DMS114 treated with DMSO at 0.1 percent for 48 hours (cell line): ENCODE measurements at regions not wholly inside any gene's neighbourhood (a gene's known extent, or its start where the extent isn't known, plus 50 kb on each side); places are given as distances from the start of the nearest gene placed in this dataset.
"Not testable (repeated sequence)": the region's sequence is repeated elsewhere in the genome, so short reads cannot be mapped to it uniquely, and the experiment has no call there.

Experiments
- DNase-seq: peaks from one replicate; lab custom pipeline; 2025; ENCODE audit not compliant: unreplicated experiment; lab: John Stamatoyannopoulos, UW

DNA sequence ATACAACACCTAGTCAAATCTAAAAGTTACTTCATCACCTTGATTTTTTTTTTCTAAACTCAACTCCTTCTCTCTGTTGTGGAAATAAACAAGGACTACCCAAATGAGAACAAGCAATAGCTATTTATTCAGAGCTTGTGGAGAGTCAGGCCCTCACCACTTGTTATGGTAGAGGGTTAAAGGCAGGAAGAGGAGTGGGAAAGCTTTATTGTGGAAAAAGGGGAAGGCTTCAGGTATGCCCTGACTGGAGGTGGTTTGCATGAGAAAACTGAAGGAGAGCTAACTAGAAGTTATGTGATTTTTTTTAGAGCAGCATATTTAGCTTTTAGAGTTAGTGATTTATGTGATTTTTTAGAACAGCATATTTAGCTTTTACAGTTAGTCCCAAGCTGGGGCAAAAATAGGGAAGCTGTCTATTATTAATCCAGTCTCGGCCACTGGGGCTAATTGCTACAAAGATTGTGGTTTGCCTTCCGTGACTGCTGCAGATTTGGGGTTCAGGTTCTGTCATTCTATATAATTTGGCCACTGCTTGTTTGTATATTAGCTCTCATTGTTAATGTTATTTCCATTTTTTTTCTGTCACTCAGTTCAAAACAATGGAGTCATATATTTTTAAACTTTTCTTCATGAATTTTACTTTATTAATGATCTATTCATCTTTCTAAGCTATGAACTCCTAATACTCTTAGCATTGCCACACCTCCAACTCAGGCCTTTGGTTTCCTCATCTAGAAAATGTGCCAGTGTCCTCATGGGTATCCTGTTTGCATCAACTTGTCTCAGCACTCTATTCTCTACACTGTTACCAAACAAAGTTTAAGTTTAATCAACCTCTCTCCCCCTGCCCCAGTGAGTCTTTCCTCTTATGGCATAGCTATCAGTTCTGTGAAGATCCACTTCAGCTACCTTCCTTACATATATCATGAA, 713.0 kb downstream of the BRINP3 start:
- DNase-seq, result no peak

DNA sequence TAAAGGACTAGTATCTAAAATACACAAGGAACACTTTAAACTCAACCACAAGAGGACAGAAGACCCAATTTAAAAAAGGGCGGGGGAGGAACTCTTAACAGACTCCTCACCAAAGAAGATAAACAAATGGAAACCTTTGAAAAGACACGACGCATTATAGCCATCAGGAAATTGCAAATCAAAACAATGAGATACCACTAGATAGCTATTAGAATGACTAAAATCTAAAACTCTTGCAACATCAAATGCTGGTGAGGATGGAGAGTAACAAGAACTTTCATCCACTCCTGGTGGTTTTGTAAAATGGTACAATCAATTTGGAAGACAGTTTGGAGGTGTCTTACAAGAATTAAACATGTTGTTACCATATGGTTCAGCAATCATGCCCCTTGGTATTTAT, 708.2 kb downstream of the BRINP3 start:
- no peak for DNase-seq

DNA sequence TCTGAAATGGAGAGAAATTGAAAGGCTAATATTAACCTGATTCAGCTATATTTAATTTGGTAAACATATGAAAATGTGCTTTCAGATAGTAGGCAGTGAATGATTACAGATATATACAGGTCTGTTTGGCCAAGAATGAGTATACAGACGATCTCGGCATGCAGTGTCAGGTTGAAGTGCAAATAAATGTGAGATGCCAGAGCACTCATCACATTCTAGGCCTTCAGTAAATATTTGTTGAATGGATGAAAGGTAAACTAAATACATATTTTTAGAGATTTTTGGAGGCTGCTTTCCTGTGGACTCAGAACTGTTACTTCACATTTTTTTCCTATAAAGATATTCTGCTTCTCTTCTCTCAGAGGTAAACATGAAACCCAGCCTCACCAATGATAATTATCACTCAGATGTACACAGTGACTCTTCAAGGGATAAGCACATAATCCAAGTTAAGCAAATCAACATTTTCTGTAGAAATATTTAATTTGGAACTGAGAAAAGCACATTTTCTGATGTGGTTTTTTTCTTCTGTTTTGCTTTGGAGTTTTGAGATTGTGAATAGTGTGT, 702.9 kb downstream of the BRINP3 start:
- DNase-seq, result no peak

DNA sequence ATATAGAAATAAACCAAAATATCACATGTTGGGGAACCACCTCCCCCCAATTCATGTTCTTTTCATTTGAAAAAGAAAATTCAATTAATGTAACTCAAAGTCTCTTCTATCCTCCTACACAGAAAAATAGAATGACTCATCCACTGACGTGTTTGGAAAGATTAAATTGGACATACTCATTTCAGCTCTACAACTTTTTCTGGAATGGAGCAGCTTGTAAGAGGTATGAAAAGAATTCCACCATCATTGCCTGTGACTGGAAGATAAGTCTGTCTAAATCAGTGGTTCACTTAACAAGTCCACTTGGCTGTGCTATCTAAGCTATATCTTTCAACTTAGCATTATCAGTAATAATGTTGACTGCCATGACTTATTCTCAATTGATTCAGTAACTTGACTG, 702.3 kb downstream of the BRINP3 start:
- DNase-seq, result no peak

DNA sequence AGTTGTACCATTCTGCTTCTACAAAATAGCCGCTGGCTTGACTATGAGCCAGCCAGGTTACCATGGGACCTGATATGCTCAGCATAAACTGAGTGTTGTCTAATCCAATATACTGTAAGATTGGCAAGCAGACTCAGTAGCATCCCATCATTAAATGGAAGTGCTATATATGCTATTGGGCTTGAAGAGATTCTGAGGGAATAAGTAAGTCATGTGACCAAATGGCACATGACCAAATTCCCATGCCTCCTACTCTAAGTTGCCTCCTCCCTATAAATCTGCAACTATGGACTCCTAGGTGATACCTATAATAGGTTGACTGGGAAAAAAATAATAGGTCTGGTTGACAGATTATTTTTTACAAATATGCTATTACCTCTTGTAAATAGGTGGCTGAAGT, 698.6 kb downstream of the BRINP3 start:
- no peak for DNase-seq

DNA sequence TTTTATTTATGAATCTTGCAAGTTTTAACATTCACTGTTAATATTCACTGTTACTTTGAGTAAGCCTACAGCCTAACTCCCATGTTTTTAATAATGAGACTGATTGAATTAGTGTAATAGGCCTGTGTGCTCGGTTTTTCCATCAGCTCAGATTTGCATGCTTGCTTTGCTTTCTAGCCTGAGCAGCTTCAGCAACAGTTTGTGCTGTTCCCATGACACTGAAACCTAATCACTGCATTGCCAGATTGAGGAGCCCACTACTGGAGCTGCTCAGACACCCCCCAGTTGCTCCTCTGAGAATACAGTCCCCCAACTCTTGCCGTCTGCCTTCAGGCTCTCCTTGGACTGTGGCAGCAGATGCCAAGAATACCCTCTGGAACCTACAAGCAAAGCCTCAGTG, 695.4 kb downstream of the BRINP3 start:
- no peak for DNase-seq

DNA sequence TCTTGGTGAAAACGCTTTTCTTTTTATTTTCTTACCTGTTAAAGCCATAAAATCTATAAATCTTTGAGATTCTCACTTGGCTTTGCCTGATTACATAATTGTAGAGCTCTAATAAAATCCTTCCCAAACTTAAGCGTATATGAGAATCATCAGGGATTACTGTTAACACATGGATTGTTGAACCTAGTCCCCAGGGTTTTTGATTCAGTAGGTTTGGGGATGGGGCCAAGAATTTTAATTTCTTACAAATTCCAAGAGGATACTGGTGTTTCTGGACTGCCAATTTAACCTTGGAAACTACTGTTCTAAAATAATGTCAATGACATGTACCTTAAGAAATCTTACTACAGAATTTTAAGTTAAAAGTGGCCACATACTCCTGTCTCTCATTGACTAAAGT, 694.2 kb downstream of the BRINP3 start:
- no peak for DNase-seq

DNA sequence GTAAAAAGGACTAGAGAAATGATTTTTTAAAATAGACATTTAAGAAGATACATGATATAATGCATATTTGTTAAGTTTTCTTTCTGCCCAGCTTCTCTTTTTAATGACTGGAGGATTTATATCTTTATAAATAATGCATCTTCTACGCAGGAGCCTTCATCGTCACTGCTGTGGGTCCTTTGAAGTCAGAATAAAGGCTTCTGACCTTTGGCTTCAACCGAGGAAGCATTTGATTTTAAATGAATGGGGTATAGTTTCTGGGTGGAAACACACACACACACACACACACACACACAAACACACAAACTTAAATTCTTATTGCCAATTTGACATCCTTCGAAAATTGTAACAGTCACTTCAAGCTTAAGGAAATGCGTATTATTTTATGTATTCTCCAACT, 690.9 kb downstream of the BRINP3 start:
- no peak for DNase-seq

DNA sequence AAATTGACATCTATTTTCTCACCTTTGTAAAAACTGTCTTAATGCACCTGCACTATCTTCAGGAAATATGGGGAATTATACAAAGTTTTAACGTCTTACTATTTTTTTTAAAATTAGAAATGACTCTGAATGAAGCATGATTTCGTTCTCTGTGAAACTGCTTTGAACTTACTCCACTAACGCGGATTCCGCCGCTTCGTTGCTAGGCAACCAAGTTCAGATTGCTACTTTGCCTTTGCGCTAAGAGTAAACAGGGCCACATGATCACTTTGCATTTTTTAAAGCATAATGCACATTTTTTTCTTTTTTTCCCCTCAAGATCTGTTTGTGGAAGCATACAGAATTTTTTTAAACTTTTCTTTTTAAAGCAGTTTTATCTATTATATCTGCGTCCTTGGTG, 690.5 kb downstream of the BRINP3 start:
- no peak for DNase-seq

DNA sequence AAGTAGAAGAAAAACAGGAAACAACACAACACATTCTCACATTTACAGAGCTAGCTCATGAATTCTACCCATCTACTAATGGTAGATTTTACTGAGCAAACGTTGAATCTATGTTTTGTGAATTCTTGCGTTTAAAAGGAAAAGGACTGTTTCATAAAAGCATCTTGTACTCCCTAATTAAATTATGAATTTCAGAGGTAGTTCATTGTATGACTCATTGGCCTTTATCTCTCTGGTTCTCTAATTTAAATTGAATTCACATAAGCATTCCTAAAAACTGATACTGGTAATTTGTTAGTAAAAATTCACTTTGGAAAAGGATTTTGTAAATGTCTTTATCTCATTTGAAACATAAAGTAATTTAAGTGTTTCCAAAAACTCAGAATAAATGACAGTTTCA, 687.3 kb downstream of the BRINP3 start:
- no peak for DNase-seq

DNA sequence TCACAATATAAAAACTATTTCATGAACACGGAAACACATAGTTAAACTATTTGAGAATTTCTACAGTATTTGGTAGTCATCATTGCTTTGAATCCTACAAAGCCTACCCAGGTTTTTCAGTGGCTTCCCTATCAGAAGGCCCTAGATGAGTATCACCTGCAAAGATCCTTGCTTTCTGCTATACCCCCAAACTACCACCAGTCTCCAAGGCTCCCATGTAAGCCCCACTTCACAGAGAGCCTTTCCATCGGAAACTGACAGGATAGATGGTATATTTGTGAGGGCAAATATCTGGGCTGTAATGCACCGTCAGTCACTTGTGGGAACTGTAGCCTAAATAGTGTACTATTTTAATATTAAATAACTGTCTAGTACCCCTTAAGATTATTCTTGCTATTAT, 674.3 kb downstream of the BRINP3 start:
- no peak for DNase-seq

DNA sequence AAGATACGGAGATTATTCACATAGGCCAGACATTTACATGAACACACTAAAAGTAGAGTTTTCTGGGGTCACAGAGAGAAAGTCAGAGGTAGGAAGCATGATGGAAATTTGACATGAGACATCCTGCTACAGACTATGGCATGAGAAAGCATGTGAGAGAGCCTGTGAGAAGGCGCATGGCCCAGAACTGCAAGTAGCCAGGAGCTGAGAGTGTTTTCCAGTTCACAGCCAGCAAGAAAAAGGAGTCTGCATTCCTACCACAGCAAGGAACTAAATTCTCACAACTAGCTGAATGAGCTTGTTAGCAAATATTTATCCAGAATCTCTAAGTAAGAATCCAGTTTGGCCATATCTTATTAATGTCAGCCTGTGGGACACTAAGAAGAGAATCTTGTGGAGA, 673.3 kb downstream of the BRINP3 start:
- no peak for DNase-seq

DNA sequence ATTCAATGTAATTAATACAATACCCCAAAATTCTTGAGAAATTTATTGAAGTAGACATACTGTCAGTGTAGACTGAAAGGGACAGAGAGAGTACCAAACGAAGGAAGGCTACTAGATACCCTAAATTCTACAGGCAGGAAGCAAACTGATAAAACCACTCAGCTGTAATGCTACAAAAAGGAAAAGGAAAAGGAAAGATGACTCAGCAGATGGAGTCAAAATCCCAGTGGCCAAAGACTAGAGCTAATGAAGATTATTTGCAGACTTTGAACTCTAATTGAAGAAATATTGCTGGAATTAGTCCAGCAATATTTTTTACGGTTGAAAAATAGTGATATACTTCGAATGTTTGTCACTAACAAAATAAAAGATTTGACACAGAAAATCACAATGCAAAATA, 671.9 kb downstream of the BRINP3 start:
- no peak for DNase-seq

DNA sequence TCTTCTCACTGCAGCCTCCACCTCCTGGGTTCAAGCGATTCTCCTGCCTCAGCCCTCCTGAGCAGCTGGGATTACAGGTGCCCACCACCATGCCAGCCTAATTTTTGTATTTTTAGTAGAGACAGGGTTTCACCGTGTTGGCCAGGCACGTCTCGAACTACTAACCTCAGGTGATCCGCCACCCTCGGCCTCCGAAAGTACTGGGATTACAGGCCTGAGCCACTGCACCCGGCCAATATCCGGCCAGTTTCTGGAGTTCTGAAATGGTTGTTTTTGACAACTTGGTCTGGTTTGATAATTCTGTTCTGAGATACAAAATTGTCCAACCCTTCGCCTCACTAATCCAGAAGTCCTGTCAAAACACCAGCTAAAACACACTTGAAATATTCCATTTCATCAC, 667.0 kb downstream of the BRINP3 start:
- DNase-seq, result not testable (repeated sequence)

DNA sequence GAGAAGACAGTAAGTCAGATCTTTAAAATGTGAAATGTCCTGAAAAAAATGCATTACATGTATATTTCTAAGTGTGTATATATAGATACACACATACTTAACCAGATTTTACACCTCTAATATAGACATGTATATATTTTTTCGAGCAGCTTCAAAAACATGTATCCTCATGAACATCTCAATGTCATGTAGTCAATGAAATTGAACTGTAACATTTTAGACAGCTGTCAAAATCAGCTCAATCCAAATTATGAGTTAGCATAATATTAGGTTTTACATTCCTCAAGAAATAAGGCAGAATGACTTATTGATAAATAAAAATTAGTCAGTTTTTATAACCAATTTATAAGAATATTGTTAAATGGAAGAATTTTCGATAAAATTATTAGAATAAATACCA, 665.7 kb downstream of the BRINP3 start:
- DNase-seq, result no peak

DNA sequence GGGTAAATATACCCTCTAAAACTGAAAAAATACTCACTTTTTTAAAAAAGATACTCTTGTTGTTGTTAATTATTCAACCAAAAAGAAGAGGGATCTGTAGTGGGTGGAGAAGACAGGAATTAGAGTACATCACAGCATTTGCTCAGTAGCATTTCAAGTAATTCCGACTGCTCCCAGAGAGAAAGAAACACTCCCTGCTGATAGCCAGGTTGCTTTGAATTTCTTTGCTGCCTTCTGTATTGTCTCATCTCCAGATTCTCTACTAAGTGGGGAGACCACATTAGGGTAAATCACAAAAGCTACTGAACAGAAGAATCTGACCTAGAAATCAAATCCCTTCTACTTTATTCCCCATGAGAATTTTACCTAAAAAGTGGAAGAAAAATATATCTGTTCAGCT, 661.1 kb downstream of the BRINP3 start:
- no peak for DNase-seq

DNA sequence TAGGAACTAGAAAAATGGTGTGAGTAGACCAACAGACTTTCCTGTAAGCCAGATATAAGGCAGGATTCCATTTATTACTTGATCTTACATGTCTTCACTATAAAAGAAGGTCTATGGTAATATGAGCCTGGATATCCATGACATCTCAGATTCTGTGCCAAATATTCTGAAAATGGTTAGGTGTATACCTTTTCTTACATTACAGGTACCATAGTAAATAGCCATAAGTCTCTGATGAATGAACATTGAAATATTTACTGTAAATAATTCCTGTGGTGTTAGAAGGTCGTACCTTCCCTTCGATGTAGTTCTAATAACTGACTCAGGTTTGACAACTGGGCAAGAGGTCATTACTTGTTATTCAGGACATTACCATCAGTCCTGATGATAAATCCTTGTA, 657.9 kb downstream of the BRINP3 start:
- DNase-seq, result no peak

DNA sequence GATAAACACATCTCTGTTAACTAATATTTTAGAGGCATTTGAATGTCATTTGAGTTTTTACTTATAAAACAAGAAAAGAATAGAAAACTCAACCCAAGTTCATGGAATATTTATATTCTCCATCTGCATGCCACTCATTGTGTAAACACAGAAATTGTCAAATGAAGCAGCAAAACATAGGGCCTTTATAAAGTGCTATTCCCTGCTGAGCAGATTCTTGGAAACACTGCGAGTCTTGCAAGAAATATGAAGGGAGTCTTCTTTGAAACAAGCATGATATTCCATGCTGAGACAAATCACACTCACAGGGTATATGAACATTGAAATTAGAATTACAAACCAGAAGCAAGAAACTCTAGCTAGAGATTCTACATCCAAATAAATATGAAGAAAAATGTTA, 655.8 kb downstream of the BRINP3 start:
- no peak for DNase-seq

DNA sequence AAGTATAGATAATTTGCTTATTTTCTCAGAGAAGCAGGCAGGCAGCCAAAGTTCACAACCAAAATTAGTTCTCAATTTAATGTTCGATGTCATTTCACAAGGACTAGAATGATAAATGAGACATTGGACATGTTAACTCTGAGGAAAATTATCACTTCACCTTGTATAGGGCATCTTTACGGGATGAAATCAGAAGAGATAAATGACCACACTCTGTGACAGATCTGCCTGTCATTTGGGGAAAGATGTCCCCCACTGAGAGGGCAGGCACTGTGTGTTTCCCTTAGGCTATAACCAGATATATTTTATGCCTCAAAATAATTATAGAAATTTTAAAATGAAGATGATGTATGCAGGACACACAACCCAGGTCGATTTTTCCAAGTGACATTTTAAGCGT, 642.9 kb downstream of the BRINP3 start:
- no peak for DNase-seq

DNA sequence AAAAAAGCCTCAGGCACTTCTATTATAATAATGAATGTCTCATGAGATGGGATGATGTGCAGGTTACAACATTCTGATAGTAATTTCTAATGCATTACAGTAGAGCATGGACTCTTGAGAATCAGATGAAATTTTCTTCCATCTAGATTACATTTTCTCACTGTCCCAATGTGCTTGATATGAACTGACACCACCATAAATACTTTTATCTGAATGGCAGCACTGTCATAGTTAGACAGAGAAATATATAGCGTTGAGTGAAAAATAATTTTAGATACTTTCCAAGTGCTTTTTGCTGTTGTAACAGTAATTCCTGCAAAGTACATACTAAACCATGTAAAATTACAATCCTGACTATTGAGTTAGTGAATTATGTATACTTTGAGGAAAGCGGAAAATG, 630.1 kb downstream of the BRINP3 start:
- DNase-seq, result no peak

DNA sequence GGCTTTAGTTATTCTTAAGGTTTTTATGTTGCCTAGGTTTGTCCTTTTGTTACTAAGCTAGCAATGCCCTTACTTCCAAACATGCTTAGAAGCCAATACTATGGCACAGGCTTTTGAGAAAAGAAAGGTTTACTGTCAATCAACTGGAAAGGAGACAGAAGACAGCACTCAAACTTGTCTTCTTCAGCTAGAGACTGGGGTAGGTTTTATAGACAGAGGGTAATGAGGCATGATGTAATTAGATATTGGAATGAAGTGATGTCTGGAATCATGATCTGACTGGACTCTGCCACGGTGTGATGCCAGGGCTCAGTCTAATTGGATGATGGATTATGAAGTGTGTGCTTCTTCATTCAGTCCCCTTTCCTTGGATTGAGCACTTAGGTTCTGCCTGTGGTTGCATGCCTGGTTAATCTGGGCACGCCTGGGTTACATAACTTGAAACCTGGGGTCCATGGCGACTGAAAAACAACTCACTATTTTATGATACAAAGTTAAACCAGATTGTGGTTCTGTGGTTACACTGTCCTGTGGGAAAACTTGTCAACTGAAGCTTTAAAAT, 625.8 kb downstream of the BRINP3 start:
- no peak for DNase-seq

DNA sequence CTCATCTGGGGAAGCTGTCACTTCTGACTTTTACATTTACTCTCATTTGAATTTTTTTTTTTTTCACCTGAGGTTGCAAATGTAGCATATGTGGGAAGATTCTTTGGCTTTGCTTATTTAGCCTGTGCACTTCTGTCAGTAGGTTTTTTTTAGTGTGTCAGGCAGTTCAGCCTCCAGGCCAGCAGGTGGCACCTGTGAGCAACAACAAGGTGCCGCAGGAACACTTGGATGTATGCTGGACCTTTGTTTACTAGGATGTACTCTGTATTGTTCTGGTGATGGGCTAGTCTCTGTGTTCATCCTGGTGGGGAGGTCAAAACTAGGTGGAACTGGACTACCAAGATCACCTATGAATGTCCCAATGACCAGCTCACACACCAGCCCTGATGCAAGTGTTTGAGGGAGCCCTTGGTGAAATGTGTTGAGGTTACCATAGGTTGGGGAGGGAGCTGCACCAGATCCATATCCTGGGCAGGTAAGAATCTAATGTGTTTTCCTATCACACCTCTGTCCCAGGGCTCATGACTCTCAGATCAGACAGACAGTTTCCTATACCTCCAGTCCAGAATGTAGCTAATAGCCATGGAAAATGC, 618.2 kb downstream of the BRINP3 start:
- DNase-seq, result no peak
